ENCODE measurements at regions not wholly inside any gene's neighbourhood (a gene's known extent, or its start where the extent isn't known, plus 50 kb on each side); places are given as distances from the start of the nearest gene placed in this dataset.

DNA sequence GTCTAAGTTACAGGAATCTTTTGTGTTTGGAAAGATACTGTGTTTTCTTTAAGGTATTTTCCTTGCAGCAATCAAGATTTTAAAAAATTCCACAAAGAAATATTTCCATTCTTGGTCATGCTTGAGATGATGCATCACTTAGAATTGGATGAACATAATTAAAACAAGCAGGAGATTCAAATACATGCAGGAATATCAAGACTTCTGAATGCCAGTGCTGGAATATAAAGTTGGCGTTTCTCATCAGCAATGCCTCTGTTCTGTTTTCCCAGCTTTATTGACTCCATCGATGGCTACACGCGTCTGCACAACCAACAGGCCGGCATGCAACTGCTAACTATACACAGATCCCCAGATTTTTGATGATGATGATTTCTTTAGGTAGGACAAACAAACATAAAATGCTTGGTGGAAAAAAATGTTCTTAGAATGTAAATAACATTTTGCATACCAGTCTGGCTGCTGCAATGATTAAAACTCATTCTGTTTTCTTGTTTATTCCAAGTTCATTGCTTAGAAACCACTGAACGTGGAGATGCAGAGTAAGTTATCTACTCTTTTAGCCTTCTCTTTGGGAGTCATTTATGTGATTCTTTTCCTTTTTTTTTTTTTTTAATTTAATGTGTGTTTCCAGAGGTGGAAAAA is 91.3 kb upstream of the FAM171A1 start:
- DNase-seq = no peak

DNA sequence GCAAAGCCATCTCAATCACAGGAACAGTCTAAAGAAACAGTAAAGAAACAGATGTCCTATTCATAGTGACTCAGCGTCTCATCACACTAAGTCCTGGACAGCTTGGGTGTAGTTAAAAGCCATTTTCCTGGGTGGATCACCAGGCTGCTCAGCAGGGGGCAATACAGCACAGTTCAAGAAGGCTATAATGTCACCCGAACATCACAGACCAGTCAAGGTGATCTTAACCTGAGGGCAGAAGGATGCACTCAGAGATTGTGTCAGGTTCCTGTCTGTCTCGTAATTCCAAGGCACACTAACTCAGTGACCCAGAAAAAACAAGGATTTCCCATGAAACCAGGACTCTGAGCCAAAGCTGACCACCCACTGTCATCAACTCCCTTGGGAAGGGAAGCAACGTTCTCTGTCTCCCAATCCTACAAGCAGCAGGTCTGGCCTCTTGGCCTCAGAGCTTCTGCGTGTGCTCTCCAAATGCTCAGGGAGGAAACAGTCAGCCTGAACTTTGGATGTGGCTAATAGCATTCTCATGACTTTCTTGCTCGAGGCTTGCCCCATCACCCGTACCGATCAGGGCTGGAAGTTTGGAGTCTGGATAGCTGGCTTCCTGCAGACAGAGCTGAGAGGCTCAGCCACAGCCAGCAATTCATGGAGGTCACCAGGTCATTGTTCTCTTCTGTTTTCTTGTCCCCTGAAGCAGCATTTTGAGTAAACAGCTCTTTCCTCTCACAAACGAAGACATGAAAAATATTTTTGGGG is 90.4 kb upstream of the FAM171A1 start:
- no peak for DNase-seq

DNA sequence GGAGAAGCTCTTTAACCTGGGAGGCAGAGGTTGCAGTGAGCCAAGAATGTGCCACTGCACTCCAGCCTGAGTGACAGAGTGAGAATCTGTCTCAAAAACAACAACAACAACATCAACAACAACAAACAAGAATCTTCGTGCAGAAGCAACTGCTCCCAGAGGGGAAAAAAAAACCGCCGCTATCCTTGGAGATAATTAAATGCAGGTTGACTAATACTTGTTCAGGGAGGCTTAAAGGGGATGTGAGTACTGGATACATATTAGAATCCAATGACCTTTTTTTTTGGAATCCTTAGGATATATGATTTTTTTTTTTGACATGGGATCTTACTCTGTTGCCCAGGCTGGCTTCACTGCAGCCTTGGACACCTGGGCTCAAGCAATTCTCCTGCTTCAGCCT is 89.6 kb upstream of the FAM171A1 start:
- DNase-seq = no peak

- no peak for DNase-seq
Observed at GRCh38 chr10:15459218-15459617, 88.1 kb upstream of the FAM171A1 start.

DNA sequence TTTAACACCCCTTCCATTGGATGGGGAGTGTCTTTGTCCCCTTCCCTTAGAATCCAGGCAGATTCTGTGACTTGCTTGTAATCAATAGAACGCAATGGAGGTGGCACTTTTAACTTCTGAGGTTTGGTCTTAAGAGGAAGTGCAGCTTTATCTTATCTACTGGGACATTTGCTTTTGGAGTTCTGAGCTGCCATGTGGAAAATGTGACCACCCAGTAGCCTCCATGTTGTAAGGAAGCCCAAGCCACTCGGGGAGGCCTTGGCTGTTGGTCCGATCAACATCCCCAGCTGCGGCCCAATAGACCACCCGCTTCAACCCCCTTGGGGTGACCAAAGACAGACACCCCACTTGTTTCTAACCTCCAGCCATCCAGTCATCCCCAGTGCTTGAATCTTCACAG is 86.3 kb upstream of the FAM171A1 start:
- DNase-seq = no peak

GRCh38 chr10:15455456-15455855 is 84.4 kb upstream of the FAM171A1 start:
- no peak for DNase-seq

- DNase-seq = peak; percentile 70
Observed at GRCh38 chr10:15453926-15454325, 82.8 kb upstream of the FAM171A1 start.

DNA sequence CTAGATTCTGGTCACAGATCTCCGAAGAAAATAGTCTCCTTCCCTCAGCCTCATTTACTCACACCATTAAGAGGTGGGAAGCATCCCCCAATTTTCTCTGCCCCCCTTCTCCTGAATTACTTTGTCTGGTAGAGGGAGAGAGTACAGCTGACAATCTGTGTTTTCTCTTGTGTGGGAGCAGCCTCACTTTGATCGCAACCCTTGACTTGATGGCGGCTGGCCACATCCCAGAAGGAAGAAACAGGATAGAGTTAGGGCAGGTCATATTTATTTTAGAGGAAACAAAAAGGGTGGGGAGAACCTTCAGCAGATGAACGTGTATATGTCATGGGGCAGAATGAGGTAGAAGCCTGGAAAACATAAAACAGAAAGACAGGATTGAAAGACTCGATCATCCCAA is 82.4 kb upstream of the FAM171A1 start:
- DNase-seq = no peak

- no peak for DNase-seq
Observed at GRCh38 chr10:15452545-15452944, 81.5 kb upstream of the FAM171A1 start.

GRCh38 chr10:15451137-15452094 is 80.3 kb upstream of the FAM171A1 start:
- no peak for DNase-seq

GRCh38 chr10:15448598-15448997 is 77.5 kb upstream of the FAM171A1 start:
- peak; percentile 72 for DNase-seq

GRCh38 chr10:15445006-15445390 is 73.9 kb upstream of the FAM171A1 start:
- DNase-seq = no peak

DNA sequence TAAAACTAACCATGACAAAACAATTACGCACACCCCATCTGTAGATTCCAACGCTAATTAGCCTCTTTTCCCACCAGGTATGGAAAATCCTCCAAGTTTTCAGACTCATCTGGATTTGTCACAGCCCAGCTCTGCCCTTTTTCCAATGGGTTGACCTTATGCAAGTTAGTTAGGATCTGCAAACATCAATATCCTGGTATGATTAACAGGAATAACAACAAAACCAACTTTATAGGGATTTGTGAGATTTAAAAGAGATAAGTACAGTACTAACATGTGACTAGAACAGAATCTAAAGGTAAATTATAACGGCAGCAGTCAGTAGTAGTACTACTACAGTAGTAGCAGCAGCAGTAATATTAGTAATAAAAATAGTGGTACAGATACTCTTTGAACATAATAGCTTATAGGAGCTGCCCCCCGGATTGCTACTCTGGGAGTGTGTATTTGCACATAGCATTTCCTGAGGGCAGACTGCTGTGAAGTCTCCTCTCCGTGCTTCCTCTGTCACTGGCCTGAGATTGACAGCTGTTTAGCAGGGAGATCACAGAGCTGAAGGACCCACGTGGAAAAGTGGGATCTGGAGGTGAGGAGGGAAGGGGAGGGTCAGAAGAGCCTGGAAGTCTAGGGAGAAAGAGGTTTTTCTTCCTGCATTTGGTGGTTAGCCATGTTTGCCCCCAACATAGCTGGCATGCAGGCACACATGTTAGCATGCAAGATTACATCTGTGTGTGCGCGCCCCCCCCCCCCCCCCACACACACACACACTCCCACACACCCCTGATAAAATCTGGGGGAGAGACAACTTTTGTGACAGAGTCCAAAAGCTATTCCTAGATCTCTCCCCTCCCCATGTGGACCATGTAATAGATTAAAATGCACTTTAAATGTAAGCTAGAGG is 73.3 kb upstream of the FAM171A1 start:
- DNase-seq = no peak

GRCh38 chr10:15442056-15442455 is 71.0 kb upstream of the FAM171A1 start:
- no peak for DNase-seq

DNA sequence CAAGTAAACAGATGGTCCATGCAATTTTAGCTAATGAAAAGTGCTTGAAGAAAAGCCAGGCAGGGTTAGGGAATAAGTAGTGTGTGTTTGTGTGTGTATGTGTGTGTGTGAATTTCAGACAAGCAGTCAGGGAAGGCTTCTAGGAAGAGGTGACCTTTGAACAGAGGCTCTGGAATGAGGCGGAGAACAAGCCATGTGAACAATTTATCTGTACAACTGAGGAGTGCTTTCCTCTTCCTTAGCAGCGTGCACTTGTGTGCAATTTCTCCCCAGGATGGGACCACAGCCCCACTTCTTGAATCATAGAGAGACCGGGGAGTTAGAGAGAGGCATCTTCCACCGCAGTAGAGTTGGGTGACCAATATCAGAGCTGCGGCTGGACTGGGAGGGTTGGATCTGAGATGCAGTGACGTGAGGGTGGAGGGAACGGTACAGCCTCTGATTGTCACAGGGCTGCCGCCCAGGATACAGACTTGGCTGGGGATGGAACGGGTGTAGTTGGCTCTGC is 69.2 kb upstream of the FAM171A1 start:
- no peak for DNase-seq

GRCh38 chr10:15439341-15439842 is 68.3 kb upstream of the FAM171A1 start:
- DNase-seq = no peak

GRCh38 chr10:15436696-15437095 is 65.6 kb upstream of the FAM171A1 start:
- DNase-seq = no peak

DNA sequence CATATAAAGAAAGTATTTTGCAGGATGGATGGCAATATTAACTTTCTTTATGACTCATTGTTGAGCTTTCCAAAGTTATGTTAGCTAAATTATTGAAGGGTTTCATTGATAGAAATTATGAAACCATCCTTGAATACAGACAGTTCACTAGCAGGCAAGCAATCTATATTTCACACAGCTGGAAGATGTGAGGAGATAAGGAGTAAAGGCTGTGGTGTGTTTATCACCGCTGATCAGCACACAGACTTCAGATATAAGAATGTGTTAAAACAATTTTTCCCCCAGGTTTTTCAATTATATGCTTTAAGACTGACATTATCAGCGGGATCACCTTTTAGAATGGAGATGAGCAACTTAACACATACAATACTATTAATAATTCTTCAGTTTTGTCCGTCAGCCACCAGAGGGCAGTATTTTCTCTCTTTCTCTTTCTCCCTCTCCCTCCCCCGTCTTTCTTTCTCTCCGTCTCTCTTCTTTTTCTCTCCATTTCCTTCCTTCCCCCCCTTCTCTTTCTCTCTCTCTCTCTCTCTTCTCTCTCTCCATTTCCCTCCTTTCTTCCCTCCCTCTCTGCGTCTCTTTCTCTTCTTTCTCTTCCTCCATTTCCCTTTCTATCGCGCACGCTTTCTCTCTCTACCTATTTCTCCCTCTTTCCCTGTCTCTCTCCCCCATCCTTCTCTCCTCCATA is 62.9 kb upstream of the FAM171A1 start:
- DNase-seq = peak; percentile 21

DNA sequence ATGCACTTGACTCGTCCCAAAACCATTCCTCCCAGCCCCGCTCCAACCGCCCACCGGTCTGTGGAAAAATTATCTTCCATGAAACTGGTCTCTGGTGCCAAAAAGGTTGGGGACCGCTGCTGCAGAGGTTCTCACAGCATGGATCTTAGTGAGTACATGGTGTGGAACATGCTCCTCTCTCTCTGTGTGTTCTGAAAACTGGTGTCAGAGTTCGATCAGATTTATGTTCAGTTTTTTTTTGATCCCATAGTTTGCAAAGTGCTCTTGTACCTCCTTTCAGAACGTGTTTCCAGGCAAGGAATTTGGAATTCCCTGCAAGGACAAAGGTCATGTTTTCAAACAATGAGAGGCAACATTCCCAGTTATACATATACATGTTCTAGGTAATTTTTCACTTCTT is 61.2 kb upstream of the FAM171A1 start:
- DNase-seq = no peak

DNA sequence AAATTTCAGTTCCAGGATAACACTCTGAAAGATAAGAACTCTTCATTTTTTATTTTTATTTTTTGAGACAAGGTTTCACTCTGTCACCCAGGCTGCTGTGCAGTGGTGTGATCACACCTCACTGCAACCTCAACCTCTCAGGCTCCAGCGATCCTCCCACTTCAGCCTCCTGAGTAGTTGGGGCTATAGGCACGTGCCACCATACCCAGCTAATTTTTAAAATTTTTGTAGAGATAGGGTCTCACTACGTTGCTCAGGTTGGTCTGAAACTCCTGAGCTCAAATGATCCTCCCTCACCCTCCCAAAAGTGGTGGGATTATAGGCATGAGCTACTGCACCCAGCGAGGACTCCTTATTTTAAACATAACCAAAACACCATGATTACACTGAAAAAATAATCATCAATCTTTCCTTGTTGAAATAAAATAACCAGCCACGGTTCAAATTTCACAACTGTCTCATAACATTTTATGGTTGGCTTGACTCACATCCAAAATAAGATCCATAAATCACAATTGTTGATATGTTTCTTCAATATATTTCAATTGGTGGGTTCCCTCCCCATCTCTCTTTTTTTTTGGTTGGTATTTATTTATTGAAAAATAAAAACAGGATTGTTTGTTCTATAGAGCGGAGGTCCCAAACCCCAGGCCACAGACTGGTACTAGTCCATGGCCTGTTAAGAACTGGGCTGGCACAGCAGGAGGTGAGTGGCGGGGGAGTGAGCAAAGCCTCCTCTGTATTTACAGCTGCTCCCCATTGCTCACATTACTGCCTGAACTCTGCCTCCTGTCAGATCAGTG is 60.1 kb upstream of the FAM171A1 start:
- no peak for DNase-seq

DNA sequence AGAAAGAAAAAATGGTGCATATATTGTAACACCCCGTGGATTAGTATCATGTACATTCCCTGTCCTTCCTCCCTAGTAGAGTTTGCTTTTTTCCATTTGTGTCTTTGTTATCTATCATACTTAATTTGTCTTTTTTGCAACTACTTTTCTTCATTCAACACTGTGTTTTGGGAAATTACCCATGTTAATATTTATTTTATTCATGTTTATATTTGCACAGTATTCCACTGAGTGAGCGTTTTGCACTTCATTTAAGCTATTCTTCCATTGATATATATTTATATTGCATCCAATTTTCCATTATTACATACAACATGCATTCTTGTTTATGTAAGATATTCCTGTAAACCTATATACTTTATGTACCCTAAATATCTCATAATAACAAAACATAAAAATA is 57.6 kb upstream of the FAM171A1 start:
- no peak for DNase-seq
